ENCODE measurements at regions not wholly inside any gene's neighbourhood (a gene's known extent, or its start where the extent isn't known, plus 50 kb on each side); places are given as distances from the start of the nearest gene placed in this dataset.

- no peak for DNase-seq (ENCODE audit: low read depth in 2 of 2)
These were observed 642.1 kb upstream of the ARGLU1 start for GRCh38 chr13:107209824-107210722.

DNA sequence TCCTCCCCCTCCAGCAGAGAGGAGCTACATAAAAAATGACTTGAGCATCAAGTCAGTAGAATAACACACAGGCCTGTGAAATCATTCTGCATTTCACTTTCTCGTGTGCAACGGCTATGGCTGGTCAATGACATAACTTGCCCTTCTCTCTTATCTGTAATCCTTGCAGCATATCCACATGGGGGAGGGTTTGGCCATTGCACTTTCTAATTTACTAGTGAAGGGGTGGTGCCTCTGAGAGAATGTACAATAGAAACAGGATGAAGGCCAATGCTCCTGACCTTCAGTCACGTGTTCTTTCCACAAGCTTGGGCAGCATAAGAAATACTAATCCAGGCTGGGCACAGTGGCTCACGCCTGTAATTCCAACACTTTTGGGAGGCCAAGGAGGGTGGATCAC, 641.0 kb upstream of the ARGLU1 start:
- no peak for DNase-seq (ENCODE audit: low read depth in 2 of 2)

DNA sequence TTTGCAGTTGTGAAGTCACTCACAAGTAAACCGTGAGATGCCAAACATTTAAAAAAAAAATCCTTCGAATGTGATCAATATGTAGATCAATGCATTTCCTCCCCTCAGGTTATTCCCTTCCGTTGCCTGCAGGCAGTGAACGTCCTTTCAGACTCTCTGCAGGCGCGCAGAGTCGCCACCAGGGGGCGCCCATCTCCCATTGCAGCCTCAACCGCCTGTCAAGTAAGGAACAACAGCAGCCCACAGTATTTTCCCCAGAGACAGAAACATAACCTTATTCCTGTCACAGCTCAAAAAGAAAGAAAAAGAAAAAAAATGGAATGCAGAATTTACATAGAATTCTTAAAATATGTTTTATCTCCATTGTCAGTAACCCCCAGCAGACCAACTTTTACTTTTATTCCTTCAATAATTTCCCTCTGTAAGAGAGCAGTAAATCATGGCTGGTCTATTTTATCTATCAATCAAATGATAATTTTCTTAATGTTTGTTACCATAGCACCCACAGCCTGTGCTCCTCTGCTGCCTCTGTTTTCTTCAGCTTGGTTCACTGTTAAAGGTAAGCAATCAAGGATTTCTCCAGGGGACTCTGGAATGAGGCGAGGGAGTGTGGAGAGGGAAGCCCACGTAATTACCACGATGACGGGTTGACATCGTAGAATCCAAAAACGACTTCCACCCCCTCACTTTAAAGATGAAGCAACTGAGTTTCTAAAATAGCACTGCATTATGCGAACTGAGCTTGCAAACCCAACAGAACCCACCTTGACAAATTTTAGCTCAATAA, 637.6 kb upstream of the ARGLU1 start:
- peak; percentile 13 to 26 for DNase-seq (ENCODE audit: low read depth in 2 of 2)

- DNase-seq (ENCODE audit: low read depth in 2 of 2): no peak
These were observed 635.4 kb upstream of the ARGLU1 start for GRCh38 chr13:107203146-107203847.

GRCh38 chr13:107202371-107203023, 634.6 kb upstream of the ARGLU1 start:
- no peak for DNase-seq (ENCODE audit: low read depth in 2 of 2)

DNA sequence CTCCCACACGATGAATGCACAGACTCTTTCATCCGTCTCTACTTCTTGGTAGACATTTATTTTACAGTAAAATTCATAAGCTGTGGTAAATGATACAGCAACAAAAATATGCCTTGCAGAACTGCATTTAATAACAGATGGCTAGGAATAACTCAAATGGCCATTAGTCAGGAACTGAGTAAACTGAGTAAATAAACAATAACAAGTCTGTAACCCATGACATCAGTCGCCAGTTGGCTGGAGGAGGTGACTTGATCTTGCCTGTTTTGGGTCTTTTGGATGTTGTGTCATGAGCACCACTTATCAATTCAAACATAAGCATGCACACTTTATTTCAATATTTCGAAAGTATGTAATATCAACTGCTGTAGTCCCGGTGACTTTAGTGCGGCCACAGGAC, 632.6 kb upstream of the ARGLU1 start:
- DNase-seq (ENCODE audit: low read depth in 2 of 2): no peak

DNA sequence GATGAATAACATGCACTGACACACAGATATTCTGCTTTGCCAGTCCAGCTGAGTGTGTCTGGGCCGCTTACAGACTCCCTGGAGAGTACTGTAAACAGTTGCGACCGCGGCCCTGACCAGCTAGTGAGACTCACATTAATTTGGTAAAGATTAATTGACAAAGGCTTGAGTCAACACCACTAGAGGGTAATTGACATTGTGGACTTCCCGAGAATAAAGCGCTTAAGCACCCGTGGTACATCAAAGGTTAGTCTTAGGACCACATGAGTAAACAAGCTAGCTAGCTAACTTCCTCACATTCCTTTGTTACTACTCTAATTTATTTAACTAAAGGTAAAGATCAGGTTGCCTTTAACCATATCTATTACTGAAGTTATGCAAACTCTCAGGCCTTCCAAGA, 624.4 kb upstream of the ARGLU1 start:
- DNase-seq (ENCODE audit: low read depth in 2 of 2): no peak

DNA sequence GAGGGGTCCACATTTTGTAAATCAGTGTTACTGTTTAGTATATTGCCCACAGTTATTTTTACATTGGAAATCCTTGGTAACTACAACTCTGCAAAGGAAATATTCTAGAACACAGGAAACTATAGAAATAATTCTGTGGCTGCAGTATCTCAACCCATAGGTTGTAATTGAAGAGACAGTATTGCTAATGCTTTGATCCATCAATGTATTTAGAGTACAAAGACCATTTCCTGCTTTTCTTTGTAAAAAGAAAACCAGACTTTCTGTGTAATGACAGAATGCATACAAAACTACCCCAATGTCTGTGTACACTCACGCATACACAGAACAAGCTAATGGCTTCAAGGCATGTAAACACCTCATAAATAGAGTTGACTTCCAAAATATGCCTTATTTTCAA, 622.1 kb upstream of the ARGLU1 start:
- no peak for DNase-seq (ENCODE audit: low read depth in 2 of 2)

GRCh38 chr13:107185889-107186288, 618.0 kb upstream of the ARGLU1 start:
- no peak for DNase-seq (ENCODE audit: low read depth in 2 of 2)

DNA sequence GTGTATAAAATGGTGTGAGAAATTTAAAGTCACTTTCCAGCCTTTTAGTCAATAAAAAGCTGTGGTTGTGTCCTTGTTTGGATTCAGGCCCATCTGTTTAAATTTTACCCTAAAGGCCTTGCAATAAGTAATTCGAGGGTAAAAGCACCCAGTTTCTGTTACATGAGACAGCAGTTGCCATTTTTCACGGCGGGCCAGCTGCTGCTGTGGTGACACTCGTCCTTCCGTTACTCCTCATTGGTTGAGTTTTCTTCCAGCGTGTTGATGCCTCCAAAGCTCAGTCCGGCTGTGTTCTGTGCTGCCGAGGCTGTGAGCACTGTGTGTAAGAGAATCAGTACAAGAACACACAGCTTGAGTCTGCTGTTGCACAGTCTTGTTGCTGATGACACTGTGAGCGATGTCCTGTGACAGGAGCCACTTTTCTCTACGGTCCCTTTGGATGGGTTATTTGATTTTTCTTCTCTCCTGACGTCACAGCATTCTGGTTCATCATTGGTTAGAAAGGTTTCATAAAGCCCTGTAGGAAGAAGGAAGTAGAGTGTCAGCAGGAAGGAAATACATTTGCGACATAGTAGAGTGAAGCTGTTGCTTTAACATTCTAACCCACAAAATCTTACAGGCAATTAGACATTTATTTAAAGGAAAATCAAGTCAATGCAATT, 602.5 kb upstream of the ARGLU1 start:
- DNase-seq (ENCODE audit: low read depth in 2 of 2): no peak

DNA sequence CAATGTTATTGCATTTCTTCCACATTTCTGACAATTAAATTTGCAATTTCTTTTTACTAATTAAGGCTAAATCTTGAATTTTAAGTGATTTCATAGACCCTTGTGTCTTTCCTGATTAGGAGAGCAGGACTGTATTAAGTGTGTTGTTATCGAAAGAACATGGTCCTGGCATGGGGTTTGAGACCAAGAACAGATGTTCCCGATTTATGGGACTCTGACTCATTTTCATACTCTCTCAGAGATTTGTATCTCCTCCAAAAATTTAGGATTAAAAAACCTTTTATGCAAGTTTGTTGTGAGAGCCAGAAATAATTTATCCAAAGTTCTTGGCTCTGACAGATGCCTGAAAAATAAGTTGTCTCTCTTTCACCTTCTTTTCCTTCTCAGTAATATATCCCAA, 589.3 kb upstream of the ARGLU1 start:
- DNase-seq (ENCODE audit: low read depth in 2 of 2): no peak

DNA sequence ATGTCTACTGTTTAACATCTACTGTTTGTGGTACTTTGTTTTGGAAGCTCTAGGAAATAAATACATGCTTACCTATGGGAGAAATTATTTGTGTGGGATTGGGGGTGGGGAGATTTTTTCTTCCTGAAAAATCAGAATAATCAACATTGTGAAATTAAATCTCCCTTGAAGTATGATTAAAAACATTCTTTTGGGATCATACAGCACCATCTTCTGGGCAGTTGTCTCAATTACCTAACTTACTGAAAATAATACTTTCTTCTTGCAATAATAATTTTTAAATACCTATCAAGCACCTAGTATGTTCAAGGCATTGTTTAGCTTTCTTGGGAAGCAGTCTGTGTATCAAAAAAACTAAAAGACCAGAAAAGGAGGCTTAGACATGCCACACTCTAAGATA, 576.5 kb upstream of the ARGLU1 start:
- no peak for DNase-seq (ENCODE audit: low read depth in 2 of 2)

GRCh38 chr13:107141767-107142166, 573.8 kb upstream of the ARGLU1 start:
- no peak for DNase-seq (ENCODE audit: low read depth in 2 of 2)

DNA sequence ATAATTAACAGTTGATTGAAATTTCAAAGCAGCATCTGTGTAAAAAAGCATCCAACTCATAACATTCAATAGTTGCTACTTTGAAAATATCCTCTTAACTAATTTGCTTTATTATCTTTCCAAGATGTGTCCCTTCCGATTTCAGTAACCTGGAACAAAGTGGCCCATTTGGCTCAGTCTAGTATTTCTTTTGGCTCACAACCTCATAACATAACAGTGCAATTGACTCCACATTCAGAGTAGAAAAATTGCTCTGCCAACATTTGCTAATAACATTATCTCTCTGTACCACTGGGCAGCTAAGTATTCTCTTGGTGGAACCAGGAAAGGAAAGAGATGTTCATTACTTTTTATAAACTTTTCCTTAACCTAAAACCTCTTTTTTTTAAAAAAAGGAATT, 571.1 kb upstream of the ARGLU1 start:
- DNase-seq (ENCODE audit: low read depth in 2 of 2): no peak

DNA sequence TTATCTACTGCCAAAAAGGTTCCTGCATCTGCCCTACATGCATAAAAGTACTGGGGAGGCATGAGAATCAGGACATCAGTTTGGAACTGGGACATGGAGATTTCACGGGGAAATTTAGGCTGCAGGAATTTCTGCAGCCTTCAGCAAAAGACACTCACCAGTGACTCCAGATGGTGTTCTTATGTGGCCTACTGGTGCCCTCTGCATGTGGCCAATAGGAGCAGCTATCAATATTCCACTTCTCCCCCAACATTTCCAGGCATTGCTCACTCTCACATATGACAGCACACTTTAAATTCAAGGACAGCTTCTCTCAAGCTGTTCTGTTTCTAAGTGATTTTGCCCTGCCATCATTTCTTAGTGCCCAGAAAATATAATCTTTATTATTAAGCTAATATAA, 570.5 kb upstream of the ARGLU1 start:
- no peak for DNase-seq (ENCODE audit: low read depth in 2 of 2)

DNA sequence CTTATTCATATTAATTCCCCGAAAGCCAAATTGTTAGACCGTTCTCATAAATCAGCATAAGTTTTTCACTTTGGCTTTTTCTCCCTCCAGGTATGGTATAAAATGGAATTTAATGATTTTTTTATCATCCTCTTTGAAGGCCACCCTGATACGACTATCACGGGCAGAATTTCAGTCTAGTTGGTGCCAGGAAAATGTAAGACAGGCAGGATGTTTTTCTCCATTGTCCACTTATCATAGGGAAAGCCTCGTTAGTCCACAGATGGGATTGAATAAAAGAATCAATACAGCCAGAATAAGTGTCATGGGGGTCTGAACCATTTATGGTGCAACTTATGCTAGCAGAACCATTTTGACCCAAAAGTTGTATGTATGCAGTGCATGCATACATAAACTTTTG, 566.0 kb upstream of the ARGLU1 start:
- DNase-seq (ENCODE audit: low read depth in 2 of 2): no peak

GRCh38 chr13:107130566-107130965, 562.6 kb upstream of the ARGLU1 start:
- DNase-seq (ENCODE audit: low read depth in 2 of 2): no peak

DNA sequence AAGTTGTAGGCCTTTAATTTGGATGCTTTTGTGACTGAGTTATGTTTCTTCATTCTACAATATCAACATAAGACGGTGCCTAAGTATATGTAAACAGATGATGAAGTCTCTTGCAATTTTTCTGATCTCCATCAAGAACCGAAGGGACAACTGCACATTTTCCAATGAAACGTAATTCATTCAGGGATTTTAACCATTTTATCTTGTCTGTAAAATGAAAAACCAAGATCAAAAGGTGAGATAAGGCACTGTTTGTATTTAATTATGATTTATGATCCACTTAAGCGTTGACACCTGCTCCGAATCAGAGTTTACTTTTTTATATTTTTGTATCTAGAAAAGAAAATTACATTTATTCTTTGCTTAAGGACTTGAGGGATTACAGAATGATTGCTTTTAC, 556.8 kb upstream of the ARGLU1 start:
- DNase-seq (ENCODE audit: low read depth in 2 of 2): no peak

DNA sequence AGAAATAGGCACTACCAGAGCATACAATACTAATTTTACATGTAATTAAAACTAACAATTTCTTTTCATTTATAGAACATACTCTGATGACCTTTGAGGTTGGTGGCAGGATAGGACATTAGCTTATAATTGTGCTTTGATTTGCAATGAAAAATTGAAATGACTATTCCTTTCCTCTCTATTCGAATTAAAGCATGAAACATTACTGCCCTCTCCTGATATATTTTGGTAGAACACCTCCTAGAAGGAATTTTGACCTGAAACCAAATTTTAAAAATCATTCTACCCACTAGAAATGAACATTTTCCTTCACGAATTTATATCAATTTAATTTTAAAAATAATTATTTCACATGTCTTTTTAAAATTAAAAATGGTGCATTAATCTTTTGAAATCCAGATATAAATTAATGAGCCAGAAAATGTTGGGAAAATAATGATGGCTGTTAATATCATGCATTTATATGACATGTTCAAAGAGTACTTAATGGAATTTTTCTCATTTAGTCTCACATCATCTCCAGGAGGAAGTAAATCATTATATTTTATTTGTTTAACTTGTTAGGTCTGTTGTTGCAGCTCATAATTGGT, 556.3 kb upstream of the ARGLU1 start:
- no peak for DNase-seq (ENCODE audit: low read depth in 2 of 2)

- DNase-seq (ENCODE audit: low read depth in 2 of 2): no peak
These were observed 553.9 kb upstream of the ARGLU1 start for GRCh38 chr13:107121793-107122192.

All from stimulated activated CD8-positive, alpha-beta memory T cell treated with anti-CD3 and anti-CD28 coated beads, Interleukin-7, amount 100 ng/mL, for 4 hours (primary cell).